ENCODE measurements at regions not wholly inside any gene's neighbourhood (a gene's known extent, or its start where the extent isn't known, plus 50 kb on each side); places are given as distances from the start of the nearest gene placed in this dataset.

- TF ChIP-seq POLR2A (IDR thresholded peaks at IDR 0.05), result no peak
- TF ChIP-seq POLR2AphosphoS5 (IDR thresholded peaks at IDR 0.05), result no peak
Observed at GRCh38 chr2:123624816-123625215, 400.3 kb upstream of the CNTNAP5 start.
